HG03280 (cell line): ENCODE measurements at regions not wholly inside any gene's neighbourhood (a gene's known extent, or its start where the extent isn't known, plus 50 kb on each side); places are given as distances from the start of the nearest gene placed in this dataset.

Source experiments
- ATAC-seq: cut with Tn5 transposase; IDR thresholded peaks from one replicate; pipeline ENCODE4 v1.9.1; 2021; ENCODE audit warnings: mild to moderate bottlenecking, moderate library complexity; ENCODE audit not compliant: unreplicated experiment

GRCh38 chr15:53401503-53401902, 358.0 kb downstream of the WDR72 start:
- ATAC-seq = no peak

GRCh38 chr15:53400986-53401385, 358.5 kb downstream of the WDR72 start:
- ATAC-seq = no peak

GRCh38 chr15:53397041-53397616, 362.3 kb downstream of the WDR72 start:
- no peak for ATAC-seq

GRCh38 chr15:53395871-53396270, 363.6 kb downstream of the WDR72 start:
- no peak for ATAC-seq

- ATAC-seq = no peak
These were observed 368.9 kb downstream of the WDR72 start for GRCh38 chr15:53390549-53390948.

- ATAC-seq = no peak
These were observed 370.0 kb downstream of the WDR72 start for GRCh38 chr15:53389271-53390037.

- no peak for ATAC-seq
These were observed 375.0 kb downstream of the WDR72 start for GRCh38 chr15:53384417-53384816.

- no peak for ATAC-seq
These were observed 381.2 kb downstream of the WDR72 start for GRCh38 chr15:53378096-53378800.

GRCh38 chr15:53367740-53368139, 391.7 kb downstream of the WDR72 start:
- no peak for ATAC-seq

- ATAC-seq = no peak
These were observed 398.6 kb downstream of the WDR72 start for GRCh38 chr15:53360881-53361280.

- ATAC-seq = no peak
These were observed 400.4 kb downstream of the WDR72 start for GRCh38 chr15:53359038-53359437.

- no peak for ATAC-seq
These were observed 404.6 kb downstream of the WDR72 start for GRCh38 chr15:53354874-53355273.

GRCh38 chr15:53351373-53351772, 408.1 kb downstream of the WDR72 start:
- ATAC-seq = no peak

GRCh38 chr15:53346583-53346982, 412.9 kb downstream of the WDR72 start:
- ATAC-seq = no peak

GRCh38 chr15:53331328-53332190, 427.9 kb downstream of the WDR72 start:
- ATAC-seq = no peak

- ATAC-seq = no peak
These were observed 431.1 kb downstream of the WDR72 start for GRCh38 chr15:53328341-53328740.

GRCh38 chr15:53324061-53324460, 435.4 kb downstream of the WDR72 start:
- no peak for ATAC-seq

- no peak for ATAC-seq
These were observed 436.3 kb downstream of the WDR72 start for GRCh38 chr15:53323191-53323590.

- ATAC-seq = no peak
These were observed 438.6 kb downstream of the WDR72 start for GRCh38 chr15:53320816-53321215.

- no peak for ATAC-seq
These were observed 446.8 kb downstream of the WDR72 start for GRCh38 chr15:53312707-53313106.

- ATAC-seq = no peak
These were observed 448.8 kb downstream of the WDR72 start for GRCh38 chr15:53310709-53311108.
